Naive thymus-derived CD4-positive, alpha-beta T cell (primary cell): ENCODE measurements at regions not wholly inside any gene's neighbourhood (a gene's known extent, or its start where the extent isn't known, plus 50 kb on each side); places are given as distances from the start of the nearest gene placed in this dataset.

Experiments used
- ATAC-seq: fragments of 150-1000 bp; cut with Tn5 transposase; 2 replicates; pipeline ENCODE4 v1.10.0; 2021; ENCODE audit warnings: mild to moderate bottlenecking, moderate library complexity
- CTCF ChIA-PET: fragments of 350-600 bp; sonication (Branson Sonifier 250); formaldehyde crosslinking; loops from one replicate; lab custom pipeline; 2021; ENCODE audit warnings: antibody characterized with exemption; lab: Charles Lee
- POLR2A ChIA-PET: fragments of 350-600 bp; sonication (Branson Sonifier 250); formaldehyde crosslinking; loops from one replicate; lab custom pipeline; 2021; ENCODE audit warnings: antibody characterized with exemption, inconsistent platforms; lab: Charles Lee
- DNase-seq, 9 donors: peaks; one replicate each; pipeline versions ENCODE4 v3.0.0 to v3.0.0-alpha.2; 2020 to 2022; ENCODE audit warnings: mixed read lengths in 1 of 9
- H3K27ac ChIP-seq: one replicate; pipeline ENCODE4 v1.7.0; 2013; ENCODE audit warnings: mild to moderate bottlenecking, low read depth, low read length, moderate library complexity
- H3K27me3 ChIP-seq, 2 donors: one replicate each; pipeline ENCODE4 v1.7.0; 2013; ENCODE audit warnings: low read length in 2 of 2, mild to moderate bottlenecking in 2 of 2, moderate library complexity in 2 of 2; ENCODE audit not compliant: control insufficient read depth in 2 of 2, insufficient read depth in 2 of 2
- H3K36me3 ChIP-seq, 3 experiments: 1 replicate in 2 of 3; 2 replicates in 1 of 3; pipeline ENCODE4 v1.7.0; 2013; ENCODE audit warnings: low read length in 3 of 3, mild to moderate bottlenecking in 3 of 3, moderate library complexity in 1 of 3; ENCODE audit not compliant: insufficient read depth in 3 of 3, control insufficient read depth in 2 of 3
- H3K4me1 ChIP-seq, 2 donors: one replicate each; pipeline ENCODE4 v1.7.0; 2013; ENCODE audit warnings: low read length in 2 of 2, mild to moderate bottlenecking in 2 of 2, moderate library complexity in 1 of 2; ENCODE audit not compliant: control insufficient read depth in 2 of 2, insufficient read depth in 2 of 2
- H3K4me3 ChIP-seq: 2 replicates; pipeline ENCODE4 v1.7.0; 2013; ENCODE audit warnings: mild to moderate bottlenecking, low read length
- H3K9me3 ChIP-seq, 3 experiments: 1 replicate in 2 of 3; 2 replicates in 1 of 3; pipeline ENCODE4 v1.7.0; 2013; ENCODE audit warnings: low read length in 3 of 3; ENCODE audit not compliant: control insufficient read depth in 2 of 3
- H3K27ac Mint-ChIP-seq, 9 donors: one replicate each; pipeline ENCODE4 v1.8.0; 2020 to 2022; ENCODE audit warnings: mixed read lengths in 9 of 9, mild to moderate bottlenecking in 8 of 9, moderate library complexity in 5 of 9, inconsistent platforms in 2 of 9
- H3K27me3 Mint-ChIP-seq, 5 donors: one replicate each; pipeline ENCODE4 v1.8.0; 2021 to 2022; ENCODE audit warnings: mixed read lengths in 5 of 5, mild to moderate bottlenecking in 1 of 5
- H3K36me3 Mint-ChIP-seq, 5 donors: one replicate each; pipeline ENCODE4 v1.8.0; 2020 to 2022; ENCODE audit warnings: mixed read lengths in 5 of 5, mild to moderate bottlenecking in 3 of 5, inconsistent platforms in 1 of 5
- H3K4me1 Mint-ChIP-seq, 7 donors: one replicate each; pipeline ENCODE4 v1.8.0; 2020 to 2022; ENCODE audit warnings: mixed read lengths in 7 of 7, mild to moderate bottlenecking in 3 of 7, inconsistent platforms in 1 of 7
- H3K4me3 Mint-ChIP-seq, 10 donors: one replicate each; pipeline ENCODE4 v1.8.0; 2020 to 2022; ENCODE audit warnings: mild to moderate bottlenecking in 10 of 10, mixed read lengths in 10 of 10, moderate library complexity in 6 of 10, inconsistent platforms in 2 of 10
- H3K9me3 Mint-ChIP-seq, 11 donors: one replicate each; pipeline ENCODE4 v1.8.0; 2020 to 2022; ENCODE audit warnings: mixed read lengths in 11 of 11, mild to moderate bottlenecking in 4 of 11, inconsistent platforms in 1 of 11, moderate library complexity in 1 of 11
- intact Hi-C, 2 donors: fragments of 100-400 bp; cut with micrococcal nuclease; formaldehyde crosslinking; loops; one replicate each; pipeline ENCODE4 v1.15.1; 2023

- ChIA-PET POLR2A (interaction anchor here (1.1 to 1.9 kb wide), 2 partner anchors 73 to 108 kb away, joined by 4 to 6 read pairs; no protein-coding TSS in a partner anchor), CTCF (interaction anchor here (0.6 to 6.3 kb wide), 15 partner anchors 9 to 262 kb away, joined by 3 to 56 read pairs (median 3); no protein-coding TSS in a partner anchor)
- no peak overlapping the region for H3K27ac ChIP-seq
- Mint-ChIP-seq H3K4me1 (peaks cover 0 to 5% (median 3%) of the 10 kb centered on the region in 7 donors), H3K27ac (no peak overlapping the region), H3K36me3 (no peaks in the 10 kb centered on the region), H3K27me3 (peaks cover 0 to 12% (median 0%) of the 10 kb centered on the region in 5 donors), H3K4me3 (peak overlapping the region in 2 of 10 donors; percentile 43 to 56), H3K9me3 (peaks cover 0 to 2% (median 0%) of the 10 kb centered on the region in 11 donors)
- DNase-seq (no peak), ATAC-seq (no peak)
- no peaks in the 10 kb centered on the region for H3K36me3 ChIP-seq
- H3K27me3 ChIP-seq, result no peaks in the 10 kb centered on the region
- H3K9me3 ChIP-seq, result no peaks in the 10 kb centered on the region
- intact Hi-C loops, result loop anchor here (1.0 to 5.0 kb wide), 6 partner anchors 15 to 200 kb away; no protein-coding TSS in a partner anchor
- peaks cover 5 to 15% of the 10 kb centered on the region in 2 donors for H3K4me1 ChIP-seq
- H3K4me3 ChIP-seq, result no peak overlapping the region
Observed at GRCh38 chr12:132415327-132416120, 74.4 kb upstream of the FBRSL1 start.

- H3K27ac Mint-ChIP-seq, result no peak overlapping the region
- ChIA-PET CTCF (interaction anchor here (0.7 to 6.3 kb wide), 15 partner anchors 10 to 261 kb away, joined by 3 to 56 read pairs (median 4); no protein-coding TSS in a partner anchor), POLR2A (interaction anchor here (1.0 to 1.9 kb wide), 4 partner anchors 71 to 109 kb away, joined by 3 to 6 read pairs (median 4); no protein-coding TSS in a partner anchor)
- ATAC-seq, result peak; percentile 92
- H3K27ac ChIP-seq, result no peak overlapping the region
- H3K4me1 Mint-ChIP-seq, result peaks cover 0 to 5% (median 3%) of the 10 kb centered on the region in 7 donors
- H3K4me3 Mint-ChIP-seq, result peak overlapping the region in 4 of 10 donors; percentile 25 to 43 (median 35)
- H3K4me3 ChIP-seq, result no peak overlapping the region
- H3K27me3 ChIP-seq, result no peaks in the 10 kb centered on the region
- peaks cover 0 to 9% (median 0%) of the 10 kb centered on the region in 5 donors for H3K27me3 Mint-ChIP-seq
- H3K36me3 ChIP-seq, result no peaks in the 10 kb centered on the region
- peaks cover 5 to 15% of the 10 kb centered on the region in 2 donors for H3K4me1 ChIP-seq
- DNase-seq, result peak; percentile 54 to 82 (median 68)
- no peaks in the 10 kb centered on the region for H3K36me3 Mint-ChIP-seq
- intact Hi-C loops, result loop anchor here (1.0 to 5.0 kb wide), 7 partner anchors 16 to 260 kb away; no protein-coding TSS in a partner anchor
- no peaks in the 10 kb centered on the region for H3K9me3 ChIP-seq
- H3K9me3 Mint-ChIP-seq, result peaks cover 0 to 2% (median 0%) of the 10 kb centered on the region in 11 donors
Observed at GRCh38 chr12:132414634-132415326, 75.2 kb upstream of the FBRSL1 start.

- no peak for DNase-seq
- POLR2A ChIA-PET, result interaction anchor here (0.7 to 1.1 kb wide), 3 partner anchors 72 to 287 kb away, joined by 3 to 4 read pairs (median 3); no protein-coding TSS in a partner anchor
- H3K4me1 ChIP-seq, result peaks cover 5 to 15% of the 10 kb centered on the region in 2 donors
- intact Hi-C loops, result loop anchor here (1.0 kb wide), 1 partner anchor 260 kb away; no protein-coding TSS in a partner anchor
- no peak overlapping the region for H3K27ac Mint-ChIP-seq
- H3K36me3 Mint-ChIP-seq, result no peaks in the 10 kb centered on the region
- H3K9me3 Mint-ChIP-seq, result peaks cover 0 to 2% (median 0%) of the 10 kb centered on the region in 11 donors
- no peak overlapping the region for H3K27ac ChIP-seq
- H3K27me3 ChIP-seq, result no peaks in the 10 kb centered on the region
- peaks cover 0 to 5% (median 3%) of the 10 kb centered on the region in 7 donors for H3K4me1 Mint-ChIP-seq
- CTCF ChIA-PET, result interaction anchor here (1.4 to 6.3 kb wide), 7 partner anchors 14 to 260 kb away, joined by 3 to 56 read pairs (median 13); no protein-coding TSS in a partner anchor
- H3K9me3 ChIP-seq, result no peaks in the 10 kb centered on the region
- peaks cover 0 to 6% (median 0%) of the 10 kb centered on the region in 5 donors for H3K27me3 Mint-ChIP-seq
- no peaks in the 10 kb centered on the region for H3K36me3 ChIP-seq
- peak overlapping the region in 1 of 10 donors; percentile 43 for H3K4me3 Mint-ChIP-seq
- H3K4me3 ChIP-seq, result no peak overlapping the region
- no peak for ATAC-seq
Observed at GRCh38 chr12:132413931-132414588, 75.9 kb upstream of the FBRSL1 start.

GRCh38 chr12:132411457-132411856, 78.5 kb upstream of the FBRSL1 start:
- Mint-ChIP-seq H3K36me3 (no peaks in the 10 kb centered on the region), H3K4me1 (peaks cover 0 to 5% (median 3%) of the 10 kb centered on the region in 7 donors), H3K4me3 (no peak overlapping the region), H3K27ac (peak overlapping the region in 1 of 9 donors; percentile 46), H3K27me3 (no peaks in the 10 kb centered on the region), H3K9me3 (peaks cover 0 to 2% (median 0%) of the 10 kb centered on the region in 11 donors)
- no peaks in the 10 kb centered on the region for H3K9me3 ChIP-seq
- H3K36me3 ChIP-seq, result no peaks in the 10 kb centered on the region
- H3K4me3 ChIP-seq, result no peak overlapping the region
- CTCF ChIA-PET, result no interaction called here
- POLR2A ChIA-PET, result no interaction called here
- no peak for ATAC-seq
- no peak for DNase-seq
- H3K4me1 ChIP-seq, result peaks cover 5 to 15% of the 10 kb centered on the region in 2 donors
- intact Hi-C loops, result no loop called here
- H3K27me3 ChIP-seq, result no peaks in the 10 kb centered on the region
- no peak overlapping the region for H3K27ac ChIP-seq

- Mint-ChIP-seq H3K27me3 (no peaks in the 10 kb centered on the region), H3K4me1 (peaks cover 0 to 5% (median 2%) of the 10 kb centered on the region in 7 donors), H3K4me3 (no peak overlapping the region), H3K27ac (no peak overlapping the region), H3K9me3 (peaks cover 0 to 2% (median 0%) of the 10 kb centered on the region in 11 donors), H3K36me3 (no peaks in the 10 kb centered on the region)
- Histone ChIP-seq H3K4me3 (no peak overlapping the region), H3K4me1 (peaks cover 5 to 15% of the 10 kb centered on the region in 2 donors), H3K36me3 (no peaks in the 10 kb centered on the region), H3K9me3 (no peaks in the 10 kb centered on the region), H3K27ac (no peak overlapping the region), H3K27me3 (no peaks in the 10 kb centered on the region)
- DNase-seq, result no peak
- intact Hi-C loops, result no loop called here
- ChIA-PET POLR2A (no interaction called here), CTCF (no interaction called here)
- ATAC-seq, result no peak
Observed at GRCh38 chr12:132410849-132411248, 79.1 kb upstream of the FBRSL1 start.

- no peak for DNase-seq
- POLR2A ChIA-PET, result no interaction called here
- CTCF ChIA-PET, result no interaction called here
- Histone ChIP-seq H3K9me3 (no peaks in the 10 kb centered on the region), H3K4me3 (no peak overlapping the region), H3K27me3 (no peaks in the 10 kb centered on the region), H3K4me1 (peaks cover 5 to 12% of the 10 kb centered on the region in 2 donors), H3K36me3 (no peaks in the 10 kb centered on the region), H3K27ac (no peak overlapping the region)
- H3K4me3 Mint-ChIP-seq, result no peak overlapping the region
- no peak overlapping the region for H3K27ac Mint-ChIP-seq
- H3K27me3 Mint-ChIP-seq, result no peaks in the 10 kb centered on the region
- intact Hi-C loops, result no loop called here
- peaks cover 0 to 5% (median 2%) of the 10 kb centered on the region in 7 donors for H3K4me1 Mint-ChIP-seq
- H3K9me3 Mint-ChIP-seq, result peaks cover 0 to 2% (median 0%) of the 10 kb centered on the region in 11 donors
- no peak for ATAC-seq
- no peaks in the 10 kb centered on the region for H3K36me3 Mint-ChIP-seq
Observed at GRCh38 chr12:132410296-132410625, 79.7 kb upstream of the FBRSL1 start.
